Activated CD4-positive, alpha-beta memory T cell treated with anti-CD3 and anti-CD28 coated beads for 36 hours (primary cell): ENCODE measurements at regions not wholly inside any gene's neighbourhood (a gene's known extent, or its start where the extent isn't known, plus 50 kb on each side); places are given as distances from the start of the nearest gene placed in this dataset.

Experiments used
- CTCF ChIA-PET: fragments of 350-600 bp; sonication (Branson Sonifier 250); formaldehyde crosslinking; loops from one replicate; lab custom pipeline; 2021; ENCODE audit warnings: antibody characterized with exemption, inconsistent platforms; lab: Charles Lee
- POLR2A ChIA-PET: fragments of 350-600 bp; sonication (Branson Sonifier 250); formaldehyde crosslinking; loops from one replicate; lab custom pipeline; 2021; ENCODE audit warnings: antibody characterized with exemption; lab: Charles Lee
- DNase-seq: peaks from one replicate; pipeline ENCODE4 v3.0.0-alpha.2; 2020
- H3K27ac Mint-ChIP-seq: one replicate; pipeline ENCODE4 v1.8.0; 2021; ENCODE audit warnings: mixed read lengths
- H3K27me3 Mint-ChIP-seq: one replicate; pipeline ENCODE4 v1.8.0; 2021; ENCODE audit warnings: mixed read lengths
- H3K36me3 Mint-ChIP-seq: one replicate; pipeline ENCODE4 v1.8.0; 2021; ENCODE audit warnings: mixed read lengths
- H3K4me1 Mint-ChIP-seq: one replicate; pipeline ENCODE4 v1.8.0; 2021; ENCODE audit warnings: low read depth, mixed read lengths
- H3K4me3 Mint-ChIP-seq: one replicate; pipeline ENCODE4 v1.8.0; 2021; ENCODE audit warnings: mild to moderate bottlenecking, mixed read lengths
- H3K9me3 Mint-ChIP-seq: one replicate; pipeline ENCODE4 v1.8.0; 2021; ENCODE audit warnings: mixed read lengths
- intact Hi-C: fragments of 100-400 bp; cut with micrococcal nuclease; formaldehyde crosslinking; loops from one replicate; pipeline ENCODE4 v1.15.1; 2023

- H3K9me3 Mint-ChIP-seq: no peaks in the 10 kb centered on the region
- peaks cover 5% of the 10 kb centered on the region for H3K27me3 Mint-ChIP-seq
- no peak for DNase-seq
- CTCF ChIA-PET: no interaction called here
- POLR2A ChIA-PET: no interaction called here
- no peak overlapping the region for H3K4me3 Mint-ChIP-seq
- H3K36me3 Mint-ChIP-seq: no peaks in the 10 kb centered on the region
- no peaks in the 10 kb centered on the region for H3K4me1 Mint-ChIP-seq
- intact Hi-C loops: no loop called here
- no peak overlapping the region for H3K27ac Mint-ChIP-seq
These were observed 65.0 kb downstream of the NOL4 start for GRCh38 chr18:34159691-34160185.

GRCh38 chr18:34158881-34159690 lies 65.6 kb downstream of the NOL4 start:
- no peaks in the 10 kb centered on the region for H3K4me1 Mint-ChIP-seq
- H3K27me3 Mint-ChIP-seq: peaks cover 5% of the 10 kb centered on the region
- ChIA-PET CTCF (no interaction called here), POLR2A (no interaction called here)
- intact Hi-C loops: no loop called here
- DNase-seq: peak; percentile 9
- no peaks in the 10 kb centered on the region for H3K36me3 Mint-ChIP-seq
- H3K4me3 Mint-ChIP-seq: no peak overlapping the region
- H3K9me3 Mint-ChIP-seq: no peaks in the 10 kb centered on the region
- no peak overlapping the region for H3K27ac Mint-ChIP-seq

GRCh38 chr18:34153711-34154110 lies 71.0 kb downstream of the NOL4 start:
- intact Hi-C loops: no loop called here
- CTCF ChIA-PET: no interaction called here
- DNase-seq: no peak
- POLR2A ChIA-PET: no interaction called here
- H3K9me3 Mint-ChIP-seq: no peaks in the 10 kb centered on the region
- H3K27ac Mint-ChIP-seq: no peak overlapping the region
- peaks cover 1% of the 10 kb centered on the region for H3K27me3 Mint-ChIP-seq
- no peaks in the 10 kb centered on the region for H3K4me1 Mint-ChIP-seq
- no peaks in the 10 kb centered on the region for H3K36me3 Mint-ChIP-seq
- no peak overlapping the region for H3K4me3 Mint-ChIP-seq

- Mint-ChIP-seq H3K9me3 (peaks cover 10% of the 10 kb centered on the region), H3K4me3 (no peak overlapping the region), H3K27ac (no peak overlapping the region), H3K4me1 (no peaks in the 10 kb centered on the region), H3K36me3 (no peaks in the 10 kb centered on the region), H3K27me3 (no peaks in the 10 kb centered on the region)
- CTCF ChIA-PET: interaction anchor here (1.0 kb wide), 1 partner anchor 8 kb away, joined by 4 read pairs; no protein-coding TSS in a partner anchor
- intact Hi-C loops: no loop called here
- POLR2A ChIA-PET: no interaction called here
- no peak for DNase-seq
These were observed 93.7 kb downstream of the NOL4 start for GRCh38 chr18:34131006-34131405.

- H3K27me3 Mint-ChIP-seq: no peaks in the 10 kb centered on the region
- no peak overlapping the region for H3K27ac Mint-ChIP-seq
- CTCF ChIA-PET: no interaction called here
- intact Hi-C loops: no loop called here
- POLR2A ChIA-PET: no interaction called here
- DNase-seq: no peak
- peaks cover 9% of the 10 kb centered on the region for H3K9me3 Mint-ChIP-seq
- H3K36me3 Mint-ChIP-seq: no peaks in the 10 kb centered on the region
- H3K4me3 Mint-ChIP-seq: no peak overlapping the region
- H3K4me1 Mint-ChIP-seq: no peaks in the 10 kb centered on the region
These were observed 96.3 kb downstream of the NOL4 start for GRCh38 chr18:34128436-34128835.

GRCh38 chr18:34126121-34126520 lies 98.6 kb downstream of the NOL4 start:
- H3K36me3 Mint-ChIP-seq: no peaks in the 10 kb centered on the region
- peaks cover 6% of the 10 kb centered on the region for H3K9me3 Mint-ChIP-seq
- intact Hi-C loops: no loop called here
- no peak overlapping the region for H3K4me3 Mint-ChIP-seq
- ChIA-PET POLR2A (no interaction called here), CTCF (no interaction called here)
- no peak overlapping the region for H3K27ac Mint-ChIP-seq
- no peaks in the 10 kb centered on the region for H3K27me3 Mint-ChIP-seq
- no peak for DNase-seq
- H3K4me1 Mint-ChIP-seq: no peaks in the 10 kb centered on the region

GRCh38 chr18:34122724-34123334 lies 101.9 kb downstream of the NOL4 start:
- H3K9me3 Mint-ChIP-seq: peaks cover 6% of the 10 kb centered on the region
- no peak overlapping the region for H3K27ac Mint-ChIP-seq
- H3K36me3 Mint-ChIP-seq: no peaks in the 10 kb centered on the region
- ChIA-PET POLR2A (no interaction called here), CTCF (interaction anchor here (0.6 to 1.8 kb wide), 11 partner anchors 9 to 893 kb away, joined by 3 to 15 read pairs (median 3); no protein-coding TSS in a partner anchor)
- no peaks in the 10 kb centered on the region for H3K27me3 Mint-ChIP-seq
- no peaks in the 10 kb centered on the region for H3K4me1 Mint-ChIP-seq
- intact Hi-C loops: loop anchor here (1.0 to 2.0 kb wide), 2 partner anchors 200 to 665 kb away; no protein-coding TSS in a partner anchor
- no peak for DNase-seq
- H3K4me3 Mint-ChIP-seq: no peak overlapping the region

- ChIA-PET CTCF (no interaction called here), POLR2A (no interaction called here)
- Mint-ChIP-seq H3K36me3 (no peaks in the 10 kb centered on the region), H3K9me3 (peaks cover under 1% of the 10 kb centered on the region), H3K27me3 (no peaks in the 10 kb centered on the region), H3K27ac (no peak overlapping the region), H3K4me1 (no peaks in the 10 kb centered on the region), H3K4me3 (no peak overlapping the region)
- no peak for DNase-seq
- intact Hi-C loops: no loop called here
These were observed 103.5 kb downstream of the NOL4 start for GRCh38 chr18:34121200-34121721.

GRCh38 chr18:34120294-34120693 lies 104.4 kb downstream of the NOL4 start:
- no peak overlapping the region for H3K4me3 Mint-ChIP-seq
- no peaks in the 10 kb centered on the region for H3K4me1 Mint-ChIP-seq
- no peaks in the 10 kb centered on the region for H3K9me3 Mint-ChIP-seq
- no peaks in the 10 kb centered on the region for H3K27me3 Mint-ChIP-seq
- CTCF ChIA-PET: no interaction called here
- intact Hi-C loops: no loop called here
- H3K36me3 Mint-ChIP-seq: no peaks in the 10 kb centered on the region
- no peak overlapping the region for H3K27ac Mint-ChIP-seq
- DNase-seq: no peak
- POLR2A ChIA-PET: no interaction called here

GRCh38 chr18:34117319-34117718 lies 107.4 kb downstream of the NOL4 start:
- ChIA-PET CTCF (no interaction called here), POLR2A (no interaction called here)
- intact Hi-C loops: no loop called here
- Mint-ChIP-seq H3K4me3 (no peak overlapping the region), H3K27me3 (no peaks in the 10 kb centered on the region), H3K27ac (no peak overlapping the region), H3K4me1 (no peaks in the 10 kb centered on the region), H3K36me3 (no peaks in the 10 kb centered on the region), H3K9me3 (no peaks in the 10 kb centered on the region)
- DNase-seq: no peak

GRCh38 chr18:34115409-34116081 lies 109.2 kb downstream of the NOL4 start:
- CTCF ChIA-PET: no interaction called here
- intact Hi-C loops: no loop called here
- Mint-ChIP-seq H3K9me3 (peaks cover 2% of the 10 kb centered on the region), H3K4me3 (no peak overlapping the region), H3K36me3 (no peaks in the 10 kb centered on the region), H3K4me1 (no peaks in the 10 kb centered on the region), H3K27me3 (no peaks in the 10 kb centered on the region), H3K27ac (no peak overlapping the region)
- POLR2A ChIA-PET: no interaction called here
- DNase-seq: no peak

GRCh38 chr18:34114996-34115395 lies 109.7 kb downstream of the NOL4 start:
- no peak for DNase-seq
- ChIA-PET CTCF (no interaction called here), POLR2A (no interaction called here)
- H3K4me1 Mint-ChIP-seq: no peaks in the 10 kb centered on the region
- peaks cover 2% of the 10 kb centered on the region for H3K9me3 Mint-ChIP-seq
- intact Hi-C loops: no loop called here
- H3K27ac Mint-ChIP-seq: no peak overlapping the region
- no peaks in the 10 kb centered on the region for H3K27me3 Mint-ChIP-seq
- H3K4me3 Mint-ChIP-seq: no peak overlapping the region
- H3K36me3 Mint-ChIP-seq: no peaks in the 10 kb centered on the region
